ENCODE measurements at regions not wholly inside any gene's neighbourhood (a gene's known extent, or its start where the extent isn't known, plus 50 kb on each side); places are given as distances from the start of the nearest gene placed in this dataset.

DNA sequence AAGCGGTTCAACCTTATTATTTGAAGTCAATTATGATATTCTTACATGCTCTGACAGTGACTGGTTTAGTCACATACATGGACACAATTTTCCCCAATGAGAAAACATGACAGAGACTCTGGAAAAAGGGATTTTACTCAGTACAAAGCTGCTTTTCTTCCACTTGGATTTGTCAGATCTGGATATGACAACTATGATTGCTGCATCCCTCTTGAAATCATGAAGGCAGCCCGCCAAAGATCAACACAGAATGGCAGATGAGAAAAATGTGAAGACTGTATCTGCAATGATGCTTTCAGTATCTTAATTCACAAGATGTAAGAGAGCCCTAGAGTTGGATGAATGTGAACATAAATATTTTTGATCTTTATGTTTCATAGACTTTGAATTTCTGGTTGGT, 439.6 kb downstream of the CDH8 start:
- no peak for DNase-seq (ENCODE audit: low read depth)

DNA sequence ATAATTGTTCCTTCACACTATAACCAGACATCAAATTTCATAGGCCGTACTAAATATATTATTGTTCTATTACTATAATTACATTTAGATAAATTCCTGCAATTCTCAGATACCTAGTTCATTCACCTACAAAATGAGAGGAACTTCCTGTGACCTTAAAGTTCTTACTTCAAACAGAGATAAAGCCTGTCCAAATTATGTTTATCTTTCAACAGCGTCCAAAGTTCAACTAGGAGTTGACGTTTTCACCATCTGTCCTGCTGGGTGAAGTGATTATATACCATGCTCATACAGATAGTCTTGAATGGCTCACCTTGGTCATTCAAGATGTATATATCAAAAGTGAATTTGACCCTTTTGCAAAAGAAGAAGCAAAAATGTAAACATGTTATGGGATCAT, 440.6 kb downstream of the CDH8 start:
- DNase-seq (ENCODE audit: low read depth), result no peak

DNA sequence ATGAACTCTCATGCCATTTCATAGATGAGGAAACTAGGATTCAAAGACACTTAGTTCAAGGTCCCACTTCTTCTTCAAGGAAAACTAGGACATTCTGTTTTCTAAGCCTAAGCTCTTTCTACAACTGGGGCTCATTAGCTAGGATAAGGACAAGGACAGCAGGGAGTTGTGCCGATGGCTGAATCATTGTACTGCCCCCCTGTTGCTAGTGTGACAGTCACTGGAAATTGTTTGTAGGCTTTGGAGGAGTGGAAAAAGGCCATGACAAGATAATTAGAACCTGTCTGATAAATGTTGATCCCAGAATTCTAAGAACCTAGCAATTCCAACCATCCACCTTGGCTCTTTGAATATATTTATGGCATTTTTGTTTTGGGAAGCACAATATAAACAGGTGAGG, 445.7 kb downstream of the CDH8 start:
- DNase-seq (ENCODE audit: low read depth), result no peak

DNA sequence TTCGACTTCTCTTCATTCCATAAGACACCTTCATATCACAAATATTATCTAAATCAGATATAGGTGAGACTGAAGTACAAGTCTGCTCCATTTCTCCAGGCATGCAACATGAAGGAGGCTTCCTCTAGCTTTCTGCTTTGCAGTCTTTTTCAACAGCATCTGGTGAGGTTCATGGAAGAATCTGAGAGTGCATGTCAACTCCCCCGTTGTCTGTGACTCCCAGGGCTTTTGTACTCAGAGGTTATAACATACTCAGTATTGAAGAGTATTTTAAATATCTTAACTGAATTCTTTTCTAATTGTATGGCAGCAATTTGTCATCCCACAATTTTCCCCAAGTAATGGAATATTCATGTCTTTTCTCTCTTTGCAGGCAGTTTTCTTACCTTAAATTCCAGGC, 448.7 kb downstream of the CDH8 start:
- DNase-seq (ENCODE audit: low read depth), result no peak

- no peak for DNase-seq (ENCODE audit: low read depth)
These were observed 454.7 kb downstream of the CDH8 start for GRCh38 chr16:61581417-61582046.

- no peak for DNase-seq (ENCODE audit: low read depth)
These were observed 455.7 kb downstream of the CDH8 start for GRCh38 chr16:61580579-61580978.

DNA sequence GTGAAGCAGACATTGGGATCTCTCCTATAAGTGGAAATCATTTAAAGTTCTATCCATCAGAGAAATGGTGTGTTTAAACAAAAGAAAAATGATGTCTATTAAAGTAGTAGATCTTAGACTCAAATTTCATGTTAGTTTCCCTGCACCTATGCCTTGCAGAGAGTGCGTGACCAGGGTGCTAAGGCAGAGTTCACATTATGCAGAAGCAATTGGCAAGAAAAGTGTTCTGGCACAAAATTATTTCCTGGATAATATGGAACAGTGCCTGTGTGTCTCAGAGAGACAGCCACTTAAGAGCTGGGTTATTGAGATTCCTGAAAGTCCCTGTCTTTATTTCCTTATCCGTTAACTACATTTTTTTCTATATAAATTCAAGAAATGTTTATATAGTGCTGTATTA, 457.0 kb downstream of the CDH8 start:
- no peak for DNase-seq (ENCODE audit: low read depth)

DNA sequence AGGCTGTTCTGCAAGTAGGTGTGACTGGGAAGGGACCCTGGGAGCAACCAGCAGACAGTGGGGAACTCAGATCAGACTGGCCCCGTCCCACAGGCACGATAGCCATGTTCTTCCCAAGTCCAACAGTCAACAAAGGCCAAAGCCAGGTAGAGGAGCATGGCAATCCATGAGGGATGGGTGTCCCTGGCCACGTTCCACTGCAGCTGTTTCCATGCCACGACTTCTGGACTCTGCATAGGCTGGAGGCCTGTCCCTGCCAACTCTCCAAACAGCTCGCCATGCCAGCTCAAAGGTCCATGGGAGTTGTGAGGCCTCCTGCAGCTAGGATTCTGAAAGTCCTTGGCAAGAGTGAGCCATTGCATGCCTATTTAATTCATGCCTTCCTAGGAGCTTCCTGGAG, 459.8 kb downstream of the CDH8 start:
- DNase-seq (ENCODE audit: low read depth), result no peak

DNA sequence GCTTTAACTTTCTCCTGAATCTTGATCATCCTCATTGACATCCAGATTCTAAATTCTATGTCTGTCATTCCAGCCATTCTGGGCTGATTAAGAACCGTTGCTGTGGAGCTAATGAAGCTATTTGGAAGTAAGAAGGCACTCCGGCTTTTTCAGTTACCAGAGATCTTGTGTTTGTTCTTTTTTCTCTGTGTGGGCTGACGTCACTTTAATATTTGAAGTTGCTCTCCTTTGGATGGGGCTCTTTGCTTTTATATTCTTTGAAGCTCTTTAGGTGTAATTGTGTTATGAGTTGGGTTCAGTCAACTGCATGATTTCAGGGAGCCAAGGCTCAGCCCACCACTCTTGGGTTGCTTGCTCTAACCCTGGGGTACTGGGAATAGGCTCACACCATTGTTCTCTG, 460.6 kb downstream of the CDH8 start:
- no peak for DNase-seq (ENCODE audit: low read depth)

- DNase-seq (ENCODE audit: low read depth), result no peak
These were observed 467.2 kb downstream of the CDH8 start for GRCh38 chr16:61569028-61569427.

GRCh38 chr16:61564716-61565115, 471.5 kb downstream of the CDH8 start:
- no peak for DNase-seq (ENCODE audit: low read depth)

DNA sequence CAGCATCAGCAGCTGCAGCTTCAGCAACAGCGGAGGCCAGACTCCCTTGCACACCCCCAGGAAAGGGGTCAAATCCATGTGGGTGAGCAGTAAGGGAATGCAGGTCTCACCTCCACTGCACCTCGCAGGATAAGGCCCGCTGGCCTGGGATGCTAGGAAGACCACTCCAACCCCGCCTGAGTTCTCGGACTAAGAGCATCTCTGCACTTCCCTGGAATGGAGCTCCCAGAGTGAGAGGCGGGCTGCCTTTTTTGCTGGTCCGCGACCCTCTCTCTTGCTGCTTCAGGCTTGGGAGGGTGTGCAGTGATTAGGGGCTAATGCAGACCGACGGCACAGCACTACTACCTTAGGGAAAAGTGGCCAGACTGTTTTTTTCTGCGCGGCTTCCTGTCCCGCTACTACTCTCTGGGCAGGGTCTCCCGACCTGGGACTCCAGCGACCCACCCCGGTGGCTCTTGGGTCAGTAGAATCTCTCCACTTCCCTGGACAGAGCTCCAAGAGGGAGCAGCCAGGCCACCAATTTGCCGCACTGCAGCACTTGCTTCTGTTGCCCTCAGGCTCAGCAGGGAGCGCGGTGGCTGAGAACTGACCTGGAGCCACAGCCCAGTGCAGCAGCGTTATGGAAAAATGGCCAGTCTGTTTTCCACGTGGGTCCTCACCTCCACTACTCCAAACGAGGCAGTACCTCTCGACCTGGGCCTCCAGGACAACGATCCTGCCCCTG, 480.4 kb downstream of the CDH8 start:
- DNase-seq (ENCODE audit: low read depth), result no peak

DNA sequence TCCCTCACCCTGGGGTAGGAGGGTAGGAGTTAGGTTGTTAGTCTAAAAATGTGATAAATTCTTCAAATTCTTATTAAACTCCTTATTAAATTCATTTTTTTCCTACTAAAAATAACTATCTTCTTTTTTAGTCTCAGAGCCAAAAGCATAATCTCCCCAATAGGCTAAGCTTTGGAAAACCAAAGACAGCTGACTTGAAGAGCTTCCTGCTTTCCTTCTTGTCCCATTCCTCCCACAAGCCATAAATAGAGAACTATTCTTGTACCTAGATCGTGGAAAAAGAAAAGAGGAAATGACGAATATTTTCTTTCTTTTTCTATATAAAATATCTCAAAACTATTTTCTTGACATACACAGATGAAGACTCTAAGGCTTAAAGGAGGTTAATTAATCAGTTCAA, 486.9 kb downstream of the CDH8 start:
- DNase-seq (ENCODE audit: low read depth), result no peak

GRCh38 chr16:61547626-61548025, 488.6 kb downstream of the CDH8 start:
- DNase-seq (ENCODE audit: low read depth), result no peak

- DNase-seq (ENCODE audit: low read depth), result no peak
These were observed 492.1 kb downstream of the CDH8 start for GRCh38 chr16:61544165-61544564.

DNA sequence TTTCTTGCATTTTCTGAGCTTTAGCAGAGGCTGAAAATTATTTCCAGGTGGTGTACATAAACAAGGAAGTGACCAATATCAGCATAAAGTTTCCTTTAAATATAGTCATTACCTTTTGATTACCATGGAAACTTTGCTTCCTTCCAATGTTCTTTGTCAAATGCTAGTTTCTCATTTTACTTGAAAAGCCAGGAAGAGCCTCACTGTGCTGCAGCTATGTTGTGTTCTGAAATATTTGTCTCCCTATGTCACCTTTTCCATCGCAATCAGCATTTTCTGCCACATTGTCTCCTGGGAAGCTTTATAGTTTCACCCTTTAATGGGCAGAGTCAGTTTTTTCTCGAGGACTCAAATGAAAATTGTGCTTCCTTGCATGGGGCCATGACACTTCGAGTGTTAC, 496.0 kb downstream of the CDH8 start:
- no peak for DNase-seq (ENCODE audit: low read depth)

- no peak for DNase-seq (ENCODE audit: low read depth)
These were observed 505.5 kb downstream of the CDH8 start for GRCh38 chr16:61530697-61531096.

- DNase-seq (ENCODE audit: low read depth), result no peak
These were observed 535.4 kb downstream of the CDH8 start for GRCh38 chr16:61500851-61501250.

- DNase-seq (ENCODE audit: low read depth), result no peak
These were observed 556.0 kb downstream of the CDH8 start for GRCh38 chr16:61480250-61480649.

- DNase-seq (ENCODE audit: low read depth), result no peak
These were observed 564.5 kb downstream of the CDH8 start for GRCh38 chr16:61471737-61472136.

DNA sequence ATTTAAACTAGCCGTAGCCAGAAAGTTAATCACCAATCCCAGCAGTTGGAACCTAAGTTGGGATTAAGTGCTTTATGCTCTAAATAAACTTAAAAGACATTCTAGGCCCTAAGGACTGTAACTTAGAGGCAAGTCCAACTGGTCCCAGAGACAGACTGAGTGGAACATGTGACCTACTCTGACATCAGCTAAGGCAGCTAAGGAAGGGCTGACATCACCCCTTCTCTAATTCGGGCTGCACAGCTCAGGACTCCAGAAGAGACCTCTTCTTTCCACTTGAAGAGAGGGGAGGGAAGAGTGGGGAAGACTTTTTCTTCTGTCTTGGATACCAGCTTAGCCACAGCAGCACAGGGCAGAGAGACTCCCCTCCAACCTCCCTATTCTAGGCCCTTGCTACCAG, 565.2 kb downstream of the CDH8 start:
- no peak for DNase-seq (ENCODE audit: low read depth)

DNA sequence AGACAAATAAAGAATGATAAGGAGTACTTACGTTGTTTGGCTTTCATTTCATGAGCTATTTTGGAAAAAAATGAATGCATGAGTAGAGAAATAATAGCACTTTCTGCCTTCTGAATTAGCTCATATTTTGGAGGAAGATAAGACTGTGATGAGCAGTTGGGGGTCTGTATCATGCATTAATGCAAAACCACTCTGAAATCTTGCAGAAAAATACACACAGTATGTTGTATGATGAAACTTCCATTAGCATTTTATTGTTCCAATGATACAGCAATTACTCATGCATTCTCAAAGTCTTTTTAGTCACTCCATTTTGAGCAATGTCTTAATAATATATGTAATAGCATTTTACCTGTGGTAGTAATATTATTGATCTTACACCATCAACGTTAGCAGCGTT, 571.0 kb downstream of the CDH8 start:
- DNase-seq (ENCODE audit: low read depth), result no peak

DNA sequence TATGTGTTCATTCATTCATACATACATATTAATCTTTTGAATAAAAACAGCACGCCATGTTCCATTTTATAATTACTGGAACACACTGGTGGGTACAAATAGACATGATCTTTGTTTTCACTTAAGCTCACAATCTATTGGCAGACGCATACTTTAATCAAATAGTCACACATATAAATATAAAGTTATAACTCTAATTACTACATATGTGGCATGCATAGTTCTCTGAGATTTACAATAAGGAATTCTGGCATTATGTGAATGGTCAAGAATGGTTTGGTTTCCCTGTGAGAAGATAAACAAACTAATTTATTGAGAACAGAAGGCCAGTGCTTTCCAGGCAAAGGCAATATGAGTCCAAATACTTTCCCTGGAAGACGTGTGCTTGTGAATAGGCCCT, 576.2 kb downstream of the CDH8 start:
- no peak for DNase-seq (ENCODE audit: low read depth)

DNA sequence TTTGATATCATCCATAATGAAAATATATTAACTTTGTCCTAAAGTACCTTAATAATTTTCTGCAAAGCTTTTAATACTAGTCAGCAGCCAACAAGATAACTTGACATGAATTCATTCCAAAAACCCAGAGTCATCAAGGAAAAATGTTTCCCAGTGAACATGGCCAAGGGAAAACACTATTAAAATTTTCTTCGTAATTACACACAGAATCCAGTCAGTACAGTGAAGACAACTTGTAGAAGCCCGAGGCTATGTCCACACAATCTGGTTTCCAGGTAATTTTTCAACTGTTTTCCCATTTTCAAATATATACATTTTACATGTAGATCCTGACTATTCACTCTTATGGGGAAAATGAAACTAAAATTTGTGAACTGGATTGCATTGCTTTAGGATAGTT, 600.9 kb downstream of the CDH8 start:
- DNase-seq (ENCODE audit: low read depth), result no peak

Measured in Daoy (cell line).